ENCODE measurements at regions not wholly inside any gene's neighbourhood (a gene's known extent, or its start where the extent isn't known, plus 50 kb on each side); places are given as distances from the start of the nearest gene placed in this dataset.

DNA sequence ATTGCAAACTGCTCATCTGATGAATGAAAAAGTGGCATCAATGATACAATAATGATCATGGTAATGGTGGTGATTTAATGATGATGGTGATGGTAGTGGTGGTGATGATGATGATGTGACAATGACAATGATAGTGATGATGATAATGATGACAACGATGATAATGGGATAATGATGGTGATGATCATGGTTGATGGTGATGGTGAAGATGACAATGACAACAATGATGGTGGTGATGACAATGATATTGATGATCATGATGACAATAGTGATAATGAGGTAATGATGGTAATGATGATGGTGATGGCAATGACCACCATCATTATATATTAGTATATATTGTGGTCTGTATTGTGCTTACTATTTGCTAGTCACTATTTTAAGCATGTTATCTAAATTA lies 474.3 kb downstream of the TBC1D22A start:
- Histone ChIP-seq H3K27ac (ENCODE audit: low read length) (no peak overlapping the region), H3K9me3 (ENCODE audit: control insufficient read depth, insufficient read depth, low read depth, low read length) (no peaks in the 10 kb centered on the region), H3K4me1 (ENCODE audit: control insufficient read depth, insufficient read depth, low read length) (no peaks in the 10 kb centered on the region), H3K4me3 (ENCODE audit: low read depth in 2 of 2, low read length in 2 of 2) (no peak overlapping the region), H3K27me3 (ENCODE audit: control insufficient read depth, insufficient read depth, low read length) (peaks cover 2% of the 10 kb centered on the region; the same call in 1 of the 2 replicates), H3K36me3 (ENCODE audit: control insufficient read depth, insufficient read depth, low read length) (no peaks in the 10 kb centered on the region)
- no peak for ATAC-seq
- intact Hi-C loops (cut with micrococcal nuclease; ENCODE audit: unreplicated experiment): no loop called here
- CTCF ChIA-PET: no interaction called here
- BruUV-seq (replicated peaks): no TSS peak
- POLR2A ChIA-PET: no interaction called here
- no peak for TF ChIP-seq SIN3A (IDR thresholded peaks at IDR 0.05; ENCODE audit: borderline replicate concordance, insufficient read depth, low read depth, low read length)
- no peak for TF ChIP-seq POLR2AphosphoS5 (IDR thresholded peaks at IDR 0.05; ENCODE audit: low read depth, low read length)
- no peak for TF ChIP-seq CTCF (IDR thresholded peaks at IDR 0.05)
- no peak for TF ChIP-seq REST (IDR thresholded peaks at IDR 0.05; ENCODE audit: insufficient read depth in 1 of 2, low read depth in 2 of 2, low read length in 1 of 2)
- no peak for TF ChIP-seq TCF7L2 (IDR thresholded peaks at IDR 0.05; ENCODE audit: low read depth, low read length)
- in situ Hi-C loops (cut with HindIII; ENCODE audit: low pct_unique_long_range_greater_than_20kb, low sequenced_read_pairs): no loop called here
- no peak for DNase-seq (ENCODE audit: low read depth, low spot score)

DNA sequence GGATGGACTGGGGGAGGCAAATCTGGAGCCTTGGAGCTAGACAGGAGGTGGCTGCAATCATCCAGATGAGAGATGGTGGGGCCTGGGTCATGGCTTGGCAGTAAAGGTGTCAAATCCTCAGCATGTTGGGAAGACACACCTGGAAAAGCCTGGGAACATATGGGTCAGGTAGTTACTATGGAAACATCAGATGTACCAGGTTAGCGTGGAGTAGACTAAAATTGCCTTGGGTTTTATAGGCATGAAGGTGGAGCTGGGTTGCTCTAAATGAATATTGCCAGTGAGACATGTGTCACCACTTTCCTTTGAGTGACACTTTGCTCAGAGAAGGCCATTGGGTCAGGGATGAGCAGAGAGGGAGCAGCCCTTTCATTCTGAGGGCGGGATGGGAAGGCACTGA lies 473.7 kb downstream of the TBC1D22A start:
- BruUV-seq (replicated peaks): no TSS peak
- ChIA-PET CTCF (no interaction called here), POLR2A (interaction anchor here (0.6 kb wide), 1 partner anchor 14 kb away, joined by 5 read pairs; no protein-coding TSS in a partner anchor)
- no peak for ATAC-seq
- no peak for DNase-seq (ENCODE audit: low read depth, low spot score)
- Histone ChIP-seq H3K36me3 (ENCODE audit: control insufficient read depth, insufficient read depth, low read length) (no peaks in the 10 kb centered on the region), H3K27ac (ENCODE audit: low read length) (no peak overlapping the region), H3K9me3 (ENCODE audit: control insufficient read depth, insufficient read depth, low read depth, low read length) (no peaks in the 10 kb centered on the region), H3K27me3 (ENCODE audit: control insufficient read depth, insufficient read depth, low read length) (no peaks in the 10 kb centered on the region), H3K4me1 (ENCODE audit: control insufficient read depth, insufficient read depth, low read length) (no peaks in the 10 kb centered on the region), H3K4me3 (ENCODE audit: low read depth in 2 of 2, low read length in 2 of 2) (no peak overlapping the region)
- intact Hi-C loops (cut with micrococcal nuclease; ENCODE audit: unreplicated experiment) (no loop called here), in situ Hi-C loops (cut with HindIII; ENCODE audit: low pct_unique_long_range_greater_than_20kb, low sequenced_read_pairs) (no loop called here)
- TF ChIP-seq TCF7L2 (IDR thresholded peaks at IDR 0.05; ENCODE audit: low read depth, low read length): no peak
- no peak for TF ChIP-seq POLR2AphosphoS5 (IDR thresholded peaks at IDR 0.05; ENCODE audit: low read depth, low read length)
- no peak for TF ChIP-seq REST (IDR thresholded peaks at IDR 0.05; ENCODE audit: insufficient read depth in 1 of 2, low read depth in 2 of 2, low read length in 1 of 2)
- TF ChIP-seq CTCF (IDR thresholded peaks at IDR 0.05): no peak
- no peak for TF ChIP-seq SIN3A (IDR thresholded peaks at IDR 0.05; ENCODE audit: borderline replicate concordance, insufficient read depth, low read depth, low read length)

Data from Panc1 (cell line).